GM21528 (cell line): ENCODE measurements at regions not wholly inside any gene's neighbourhood (a gene's known extent, or its start where the extent isn't known, plus 50 kb on each side); places are given as distances from the start of the nearest gene placed in this dataset.

Experiments used
- ATAC-seq: cut with Tn5 transposase; IDR thresholded peaks from one replicate; pipeline ENCODE4 v1.9.1; 2021; ENCODE audit warnings: mild to moderate bottlenecking, moderate library complexity; ENCODE audit not compliant: unreplicated experiment, low FRiP score

GRCh38 chr1:168782559-168783116 lies 53.6 kb upstream of the DPT start:
- no peak for ATAC-seq

GRCh38 chr1:168783458-168784210 lies 54.6 kb upstream of the DPT start:
- ATAC-seq: no peak

- ATAC-seq: no peak
Measured at GRCh38 chr1:168786476-168787330, 57.7 kb upstream of the DPT start.

GRCh38 chr1:168788258-168788657 lies 59.3 kb upstream of the DPT start:
- no peak for ATAC-seq

- no peak for ATAC-seq
Measured at GRCh38 chr1:168789501-168789900, 60.5 kb upstream of the DPT start.

- no peak for ATAC-seq
Measured at GRCh38 chr1:168792142-168792541, 63.1 kb upstream of the DPT start.

GRCh38 chr1:168792592-168793125 lies 63.7 kb upstream of the DPT start:
- no peak for ATAC-seq

- ATAC-seq: no peak
Measured at GRCh38 chr1:168794057-168794456, 65.1 kb upstream of the DPT start.

GRCh38 chr1:168795681-168796080 lies 66.7 kb upstream of the DPT start:
- ATAC-seq: no peak

GRCh38 chr1:168799927-168800605 lies 71.1 kb upstream of the DPT start:
- no peak for ATAC-seq

GRCh38 chr1:168801032-168801745 lies 72.2 kb upstream of the DPT start:
- no peak for ATAC-seq

GRCh38 chr1:168803806-168804510 lies 75.0 kb upstream of the DPT start:
- ATAC-seq: no peak

GRCh38 chr1:168806952-168807351 lies 77.9 kb upstream of the DPT start:
- no peak for ATAC-seq

GRCh38 chr1:168811176-168811575 lies 82.2 kb upstream of the DPT start:
- no peak for ATAC-seq

- no peak for ATAC-seq
Measured at GRCh38 chr1:168819668-168820067, 90.7 kb upstream of the DPT start.

GRCh38 chr1:168821434-168821833 lies 92.4 kb upstream of the DPT start:
- no peak for ATAC-seq

- ATAC-seq: no peak
Measured at GRCh38 chr1:168822911-168823310, 93.9 kb upstream of the DPT start.

- no peak for ATAC-seq
Measured at GRCh38 chr1:168823988-168824387, 95.0 kb upstream of the DPT start.

- no peak for ATAC-seq
Measured at GRCh38 chr1:168824418-168825065, 95.5 kb upstream of the DPT start.
